Activated naive CD4-positive, alpha-beta T cell treated with anti-CD3 and anti-CD28 coated beads, Interleukin-2, amount 10 ng/mL, durations not matched to agents 7 days and 5 days (primary cell): ENCODE measurements at regions not wholly inside any gene's neighbourhood (a gene's known extent, or its start where the extent isn't known, plus 50 kb on each side); places are given as distances from the start of the nearest gene placed in this dataset.

Experiments used
- CTCF ChIA-PET: fragments of 350-600 bp; sonication (Branson Sonifier 250); formaldehyde crosslinking; loops from one replicate; lab custom pipeline; 2021; ENCODE audit warnings: antibody characterized with exemption; lab: Charles Lee
- DNase-seq: peaks from one replicate; pipeline ENCODE4 v3.0.0-alpha.2; 2020
- H3K27ac Mint-ChIP-seq: one replicate; pipeline ENCODE4 v1.8.0; 2021; ENCODE audit warnings: mild to moderate bottlenecking, moderate library complexity, mixed read lengths
- H3K27me3 Mint-ChIP-seq: one replicate; pipeline ENCODE4 v1.8.0; 2021; ENCODE audit warnings: mild to moderate bottlenecking, mixed read lengths
- H3K36me3 Mint-ChIP-seq: one replicate; pipeline ENCODE4 v1.8.0; 2021; ENCODE audit warnings: mixed read lengths
- H3K4me1 Mint-ChIP-seq: one replicate; pipeline ENCODE4 v1.8.0; 2021; ENCODE audit warnings: mixed read lengths
- H3K4me3 Mint-ChIP-seq: one replicate; pipeline ENCODE4 v1.8.0; 2021; ENCODE audit warnings: mild to moderate bottlenecking, moderate library complexity, mixed read lengths
- H3K9me3 Mint-ChIP-seq: one replicate; pipeline ENCODE4 v1.8.0; 2021; ENCODE audit warnings: mixed read lengths

DNA sequence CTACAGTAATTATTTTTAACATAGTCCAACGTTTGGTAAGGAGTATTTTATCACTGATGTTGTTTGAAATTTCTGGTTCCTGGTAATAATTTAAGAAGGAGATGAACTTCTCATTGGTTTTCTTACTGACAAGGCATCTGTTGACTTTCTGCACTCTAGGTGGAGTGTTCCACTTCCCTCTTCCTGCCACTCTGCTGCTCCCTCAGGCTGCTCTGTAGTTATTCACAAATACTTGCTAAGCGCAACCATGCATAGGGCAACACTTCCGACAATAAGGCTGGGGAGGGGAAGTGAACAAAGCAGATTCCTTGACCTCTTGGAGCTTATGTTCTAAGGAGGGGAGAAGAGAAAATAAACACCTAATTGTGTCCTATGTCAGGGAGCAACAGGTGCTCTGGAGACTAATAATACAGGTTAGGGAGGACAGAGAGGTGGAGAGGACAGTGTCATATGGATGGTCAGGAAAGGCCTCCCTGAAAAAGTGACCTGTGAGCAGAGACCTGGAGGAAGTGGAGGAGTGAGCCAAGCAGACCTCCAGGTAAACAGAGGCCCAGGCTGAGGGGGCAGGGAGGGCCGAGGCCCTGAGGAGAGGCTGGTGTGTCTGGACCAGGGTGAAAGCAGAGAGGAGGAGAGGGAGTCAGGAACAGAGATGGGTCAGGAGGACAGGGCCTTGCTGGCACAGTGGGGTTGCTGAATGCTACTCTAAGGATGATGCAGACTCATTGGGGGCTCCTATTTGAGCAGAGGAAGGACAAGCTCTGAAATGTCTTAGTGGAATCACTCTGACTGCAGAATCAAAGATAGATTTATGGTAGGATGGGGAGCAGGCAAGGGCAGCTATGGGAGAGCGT, 134.8 kb upstream of the SLC24A3 start:
- no peaks in the 10 kb centered on the region for H3K9me3 Mint-ChIP-seq
- no peaks in the 10 kb centered on the region for H3K27me3 Mint-ChIP-seq
- CTCF ChIA-PET, result no interaction called here
- no peak overlapping the region for H3K27ac Mint-ChIP-seq
- no peak overlapping the region for H3K4me3 Mint-ChIP-seq
- no peaks in the 10 kb centered on the region for H3K36me3 Mint-ChIP-seq
- no peak for DNase-seq
- peaks cover 4% of the 10 kb centered on the region for H3K4me1 Mint-ChIP-seq

DNA sequence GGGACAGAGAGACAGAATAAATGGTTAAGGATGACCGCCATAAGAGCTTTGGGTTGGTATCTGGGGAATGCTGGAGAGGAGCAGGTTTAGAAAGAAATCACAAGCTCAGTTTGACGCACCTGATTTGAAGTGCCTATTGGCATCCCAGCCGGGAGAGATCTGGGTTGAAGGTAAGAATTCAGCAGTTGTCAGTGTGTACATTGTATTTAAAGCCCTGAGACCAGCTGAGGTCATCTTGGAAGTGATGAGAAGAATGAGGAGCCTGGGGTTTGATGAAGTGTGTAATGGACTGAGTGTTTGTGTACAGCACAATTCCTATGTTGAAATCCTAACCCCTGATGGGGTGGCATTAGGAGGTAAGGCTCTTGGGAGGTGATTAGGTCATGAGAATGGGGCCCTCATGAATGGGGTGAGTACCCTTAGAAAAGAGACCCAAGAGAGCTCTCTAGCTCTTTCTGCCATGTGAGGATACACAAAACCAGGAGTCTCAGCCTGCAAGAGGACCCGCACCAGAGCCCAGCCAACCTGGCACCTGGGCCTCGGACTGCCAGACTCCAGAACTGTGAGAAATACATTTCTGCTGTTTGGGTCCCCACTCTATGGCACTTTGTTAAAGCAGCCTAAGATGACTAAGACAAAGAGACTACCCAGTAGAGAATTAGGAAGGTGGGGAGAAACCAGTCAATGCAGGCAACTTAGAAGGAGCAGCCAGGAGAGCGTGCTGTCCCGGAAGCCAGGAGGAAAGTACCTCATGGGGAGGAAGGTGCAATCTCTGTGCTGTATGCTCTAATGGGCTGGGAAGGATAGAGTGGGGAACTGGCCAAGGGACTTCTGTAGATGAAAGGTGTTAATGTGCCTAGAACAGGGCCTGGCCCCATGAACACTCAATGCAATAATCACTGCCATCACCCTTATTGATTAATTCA, 133.7 kb upstream of the SLC24A3 start:
- Mint-ChIP-seq H3K9me3 (no peaks in the 10 kb centered on the region), H3K4me3 (no peak overlapping the region), H3K4me1 (peaks cover 4% of the 10 kb centered on the region), H3K36me3 (no peaks in the 10 kb centered on the region), H3K27ac (no peak overlapping the region), H3K27me3 (no peaks in the 10 kb centered on the region)
- CTCF ChIA-PET, result interaction anchor here (0.6 kb wide), 1 partner anchor 128 kb away, joined by 3 read pairs; no protein-coding TSS in a partner anchor
- DNase-seq, result no peak

DNA sequence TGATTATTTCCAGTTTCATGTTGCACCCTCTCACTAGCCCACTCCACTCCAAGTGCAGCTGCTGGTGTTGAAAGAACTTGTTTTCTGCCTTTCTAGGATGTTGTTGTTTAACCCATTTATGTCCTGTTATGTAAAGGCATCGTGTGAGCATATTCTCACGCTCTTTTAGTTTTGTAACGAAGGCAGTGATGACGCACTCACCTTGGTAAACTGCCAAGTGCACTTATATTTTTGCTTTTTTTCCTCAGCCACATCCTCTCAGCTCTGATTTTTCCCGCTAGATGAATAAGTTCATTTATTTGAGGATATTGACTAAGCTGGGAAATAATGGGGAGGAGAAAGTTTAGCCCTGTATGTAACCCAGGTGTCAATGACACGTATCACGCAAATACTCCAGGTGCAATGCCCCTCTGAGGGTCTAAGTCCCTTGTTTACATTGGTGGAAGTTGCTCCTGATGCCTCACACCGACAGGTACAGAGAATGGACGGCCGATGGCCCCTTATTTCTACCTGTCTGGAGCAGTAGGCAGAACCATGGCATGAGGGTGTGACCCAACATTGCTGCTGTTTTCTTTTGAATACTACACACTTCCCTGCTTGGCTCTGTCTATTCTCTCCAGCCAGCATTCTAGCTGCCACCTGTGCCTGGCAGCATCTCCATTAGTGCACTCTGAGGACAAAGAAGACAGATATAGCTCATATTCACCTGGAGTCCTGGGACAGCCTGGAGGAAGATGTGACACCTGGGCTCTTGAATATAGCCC, 132.7 kb upstream of the SLC24A3 start:
- CTCF ChIA-PET, result interaction anchor here (0.6 kb wide), 1 partner anchor 127 kb away, joined by 3 read pairs; no protein-coding TSS in a partner anchor
- H3K9me3 Mint-ChIP-seq, result no peaks in the 10 kb centered on the region
- H3K4me1 Mint-ChIP-seq, result peaks cover 4% of the 10 kb centered on the region
- H3K36me3 Mint-ChIP-seq, result no peaks in the 10 kb centered on the region
- no peak for DNase-seq
- no peak overlapping the region for H3K27ac Mint-ChIP-seq
- H3K27me3 Mint-ChIP-seq, result no peaks in the 10 kb centered on the region
- H3K4me3 Mint-ChIP-seq, result no peak overlapping the region

DNA sequence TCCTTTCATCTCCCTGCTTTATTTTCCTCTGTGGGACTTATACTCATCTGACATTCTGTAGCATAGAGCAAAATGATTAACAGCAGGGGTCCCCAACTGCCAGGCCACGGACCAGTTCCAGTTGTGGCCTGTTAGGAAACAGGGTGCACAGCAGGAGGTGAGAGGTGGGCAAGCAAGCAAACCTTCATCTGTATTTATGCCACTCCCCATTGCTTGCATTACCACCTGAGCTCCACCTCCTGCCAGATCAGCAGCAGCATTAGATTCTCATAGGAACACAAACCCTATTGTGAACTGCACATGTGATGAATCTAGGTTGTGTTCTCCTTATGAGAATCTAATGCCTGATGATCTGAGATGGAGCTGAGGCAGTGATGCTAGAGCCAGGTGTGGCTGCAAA, 130.5 kb upstream of the SLC24A3 start:
- H3K4me1 Mint-ChIP-seq, result no peaks in the 10 kb centered on the region
- H3K27ac Mint-ChIP-seq, result no peak overlapping the region
- H3K9me3 Mint-ChIP-seq, result no peaks in the 10 kb centered on the region
- H3K36me3 Mint-ChIP-seq, result no peaks in the 10 kb centered on the region
- CTCF ChIA-PET, result no interaction called here
- no peak for DNase-seq
- H3K27me3 Mint-ChIP-seq, result no peaks in the 10 kb centered on the region
- H3K4me3 Mint-ChIP-seq, result no peak overlapping the region

DNA sequence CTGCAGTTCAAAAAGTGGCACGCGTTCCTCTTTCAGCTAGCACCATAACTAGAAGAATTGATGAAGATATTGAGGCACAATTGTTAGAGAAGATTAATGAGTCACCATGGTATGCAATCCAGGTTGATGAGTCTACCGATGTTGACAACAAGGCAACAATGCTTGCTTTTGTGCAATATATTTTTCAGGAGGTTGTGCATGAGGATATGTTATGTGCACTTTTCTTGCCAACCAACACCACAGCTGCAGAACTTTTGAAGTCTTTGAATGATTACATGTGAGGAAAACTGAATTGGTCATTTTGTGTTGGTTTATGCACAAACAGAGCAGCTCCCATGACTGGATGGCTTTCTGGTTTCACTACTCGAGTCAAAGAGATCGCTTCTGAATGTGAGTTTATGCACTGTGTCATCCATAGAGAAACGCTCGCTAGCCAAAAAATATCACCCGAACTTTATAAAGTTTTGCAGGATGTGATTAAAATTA, 129.3 kb upstream of the SLC24A3 start:
- no peaks in the 10 kb centered on the region for H3K27me3 Mint-ChIP-seq
- no peaks in the 10 kb centered on the region for H3K4me1 Mint-ChIP-seq
- CTCF ChIA-PET, result no interaction called here
- no peak overlapping the region for H3K27ac Mint-ChIP-seq
- no peaks in the 10 kb centered on the region for H3K9me3 Mint-ChIP-seq
- no peak for DNase-seq
- H3K4me3 Mint-ChIP-seq, result no peak overlapping the region
- H3K36me3 Mint-ChIP-seq, result no peaks in the 10 kb centered on the region

DNA sequence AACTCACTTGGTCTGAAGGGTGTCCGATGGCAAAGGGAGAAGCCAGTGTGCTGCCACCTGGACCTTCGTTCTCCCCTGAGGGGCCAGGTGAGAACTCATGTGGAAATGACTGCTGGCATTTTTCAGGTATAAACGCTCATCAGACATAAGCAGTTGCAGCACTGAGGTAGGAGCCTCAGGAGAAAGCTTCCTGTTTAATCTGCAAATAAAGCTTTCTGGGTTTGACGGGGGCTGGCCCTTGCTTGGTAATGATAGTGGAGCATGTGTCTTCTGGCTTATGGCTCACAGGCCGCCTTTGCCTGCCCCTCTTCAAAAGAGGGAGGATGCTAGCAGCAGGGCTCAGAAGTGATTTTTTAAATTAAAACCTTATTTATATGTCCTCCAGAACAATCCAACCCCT, 122.1 kb upstream of the SLC24A3 start:
- H3K27me3 Mint-ChIP-seq, result no peaks in the 10 kb centered on the region
- H3K4me3 Mint-ChIP-seq, result no peak overlapping the region
- H3K27ac Mint-ChIP-seq, result no peak overlapping the region
- no peaks in the 10 kb centered on the region for H3K36me3 Mint-ChIP-seq
- DNase-seq, result no peak
- H3K9me3 Mint-ChIP-seq, result peaks cover 5% of the 10 kb centered on the region
- H3K4me1 Mint-ChIP-seq, result no peaks in the 10 kb centered on the region
- CTCF ChIA-PET, result no interaction called here

DNA sequence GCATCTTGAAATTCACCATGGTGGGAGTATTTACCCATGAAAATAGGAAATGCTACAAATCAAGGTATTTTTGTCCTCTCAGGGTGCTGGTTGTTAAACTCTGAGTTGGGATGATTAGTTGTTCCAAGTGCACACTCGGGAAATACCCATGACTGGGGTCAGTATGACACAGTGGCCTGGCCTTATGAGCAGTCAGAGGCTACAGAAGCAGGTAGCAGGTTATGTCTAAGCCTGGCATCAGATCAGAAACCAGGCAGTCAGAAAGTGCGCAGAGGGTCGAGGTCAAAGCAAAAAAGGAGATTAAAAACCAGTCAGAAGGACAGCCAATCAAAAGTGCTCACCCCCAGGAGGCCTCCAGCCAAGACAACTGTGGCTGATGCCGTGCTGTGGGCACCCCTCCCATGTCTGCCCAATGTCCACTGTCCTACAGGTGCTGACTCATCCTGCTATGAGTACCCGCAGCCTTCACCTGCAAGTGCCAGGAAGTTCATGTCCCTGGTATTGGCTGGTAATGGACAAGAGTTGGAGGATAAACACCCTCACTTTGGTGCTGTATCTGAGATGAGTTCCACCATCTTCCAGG, 117.4 kb upstream of the SLC24A3 start:
- H3K9me3 Mint-ChIP-seq, result peaks cover 2% of the 10 kb centered on the region
- no peaks in the 10 kb centered on the region for H3K4me1 Mint-ChIP-seq
- CTCF ChIA-PET, result no interaction called here
- DNase-seq, result no peak
- no peaks in the 10 kb centered on the region for H3K36me3 Mint-ChIP-seq
- no peak overlapping the region for H3K4me3 Mint-ChIP-seq
- H3K27me3 Mint-ChIP-seq, result no peaks in the 10 kb centered on the region
- H3K27ac Mint-ChIP-seq, result no peak overlapping the region

DNA sequence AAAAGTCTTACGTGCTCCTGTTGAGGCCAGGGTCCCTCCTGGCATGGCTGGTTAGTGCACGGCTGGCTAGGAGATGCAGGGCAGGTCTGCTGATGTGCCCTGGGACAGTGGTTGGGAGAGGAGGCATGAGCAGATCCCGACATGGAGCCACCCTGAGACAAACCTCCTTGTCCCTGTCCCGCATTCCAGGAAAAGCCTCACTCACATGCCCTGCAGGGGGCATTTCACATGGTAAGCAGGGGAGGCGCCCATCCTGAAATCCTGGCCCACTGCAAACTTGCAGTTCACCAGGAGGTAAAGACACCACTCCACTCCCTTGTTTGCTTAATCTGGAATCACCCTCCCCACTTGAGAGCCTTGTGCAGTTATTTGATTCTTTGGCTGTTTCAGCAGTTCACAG, 116.7 kb upstream of the SLC24A3 start:
- Mint-ChIP-seq H3K9me3 (no peaks in the 10 kb centered on the region), H3K4me3 (no peak overlapping the region), H3K4me1 (no peaks in the 10 kb centered on the region), H3K27ac (no peak overlapping the region), H3K27me3 (no peaks in the 10 kb centered on the region), H3K36me3 (no peaks in the 10 kb centered on the region)
- no peak for DNase-seq
- CTCF ChIA-PET, result no interaction called here

DNA sequence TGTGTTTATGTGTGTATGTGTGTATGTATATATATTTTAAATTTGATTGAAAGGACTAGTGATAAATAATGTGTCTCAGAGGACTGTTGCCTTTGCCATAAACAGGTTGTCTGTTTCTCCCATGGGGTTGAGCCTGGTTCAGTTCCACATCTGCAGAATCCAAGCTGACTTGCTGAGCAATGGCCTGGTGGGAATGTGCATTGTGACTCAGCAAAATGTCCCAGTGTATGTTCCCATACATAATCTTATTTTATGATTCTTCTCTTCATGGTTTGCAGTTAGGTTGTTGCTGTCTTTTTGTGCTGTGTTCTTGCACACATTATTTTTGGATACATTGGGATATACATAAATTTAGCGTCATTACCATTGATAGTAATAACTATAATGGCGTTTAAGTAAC, 115.6 kb upstream of the SLC24A3 start:
- no peak overlapping the region for H3K27ac Mint-ChIP-seq
- no peak for DNase-seq
- CTCF ChIA-PET, result no interaction called here
- H3K27me3 Mint-ChIP-seq, result no peaks in the 10 kb centered on the region
- H3K4me3 Mint-ChIP-seq, result no peak overlapping the region
- no peaks in the 10 kb centered on the region for H3K4me1 Mint-ChIP-seq
- no peaks in the 10 kb centered on the region for H3K9me3 Mint-ChIP-seq
- no peaks in the 10 kb centered on the region for H3K36me3 Mint-ChIP-seq

DNA sequence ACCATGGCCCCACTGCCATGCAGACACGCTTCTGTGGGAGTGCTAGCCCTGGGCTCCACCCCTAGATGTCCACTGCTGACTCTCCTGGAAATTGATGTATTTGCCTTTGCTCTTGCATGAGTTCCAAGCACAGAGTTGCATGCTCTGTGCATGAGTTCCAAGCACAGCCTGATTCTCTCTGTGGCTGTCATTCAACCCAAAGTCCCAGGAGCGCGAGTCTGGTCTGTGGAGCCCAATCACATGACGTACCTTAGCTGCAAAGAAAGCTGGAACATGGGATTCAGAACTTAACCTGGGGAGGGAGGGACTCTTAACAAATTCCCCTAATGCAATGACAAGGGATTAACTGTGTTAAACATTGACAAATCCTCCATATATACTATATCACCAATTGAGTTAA, 114.3 kb upstream of the SLC24A3 start:
- CTCF ChIA-PET, result no interaction called here
- H3K4me1 Mint-ChIP-seq, result no peaks in the 10 kb centered on the region
- no peaks in the 10 kb centered on the region for H3K36me3 Mint-ChIP-seq
- DNase-seq, result no peak
- H3K27ac Mint-ChIP-seq, result no peak overlapping the region
- H3K9me3 Mint-ChIP-seq, result no peaks in the 10 kb centered on the region
- no peak overlapping the region for H3K4me3 Mint-ChIP-seq
- H3K27me3 Mint-ChIP-seq, result no peaks in the 10 kb centered on the region

DNA sequence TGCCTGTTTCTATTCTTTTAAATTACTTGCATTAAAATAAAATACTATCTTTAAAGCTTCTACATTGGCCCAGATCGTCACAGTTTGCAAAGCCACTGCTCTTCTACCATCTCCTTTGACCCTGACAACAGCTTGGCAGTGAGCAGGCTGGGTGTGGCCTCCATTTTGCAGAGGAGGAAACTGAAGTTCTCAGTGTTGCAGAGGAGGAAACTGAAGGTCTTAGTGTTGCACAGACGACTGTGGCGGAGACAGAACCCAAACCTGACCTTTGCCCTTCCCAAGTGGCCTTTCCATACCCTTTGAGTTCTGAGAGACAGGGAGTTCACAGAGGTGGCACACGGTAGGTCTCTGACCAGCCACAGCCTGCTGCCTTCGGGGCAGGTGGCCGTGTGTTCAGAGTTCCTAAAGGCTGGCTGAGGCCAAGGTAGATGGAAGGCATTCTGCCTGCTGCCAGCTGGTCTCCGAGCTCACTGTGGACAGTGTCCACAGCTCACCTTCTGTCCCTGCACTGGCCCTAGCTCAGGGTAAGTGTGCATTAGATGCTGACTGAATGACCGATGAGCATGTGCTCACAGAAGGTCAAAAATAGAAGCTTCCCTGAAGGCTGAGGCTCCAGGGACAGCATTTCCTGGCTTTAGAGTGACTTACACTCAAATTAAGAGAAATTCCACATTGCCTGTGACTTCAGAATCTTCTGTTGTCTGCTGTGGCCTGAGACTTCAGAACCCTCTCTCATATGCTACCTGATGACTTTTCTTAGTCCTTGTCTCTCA, 113.5 kb upstream of the SLC24A3 start:
- DNase-seq, result no peak
- Mint-ChIP-seq H3K4me1 (no peaks in the 10 kb centered on the region), H3K27ac (no peak overlapping the region), H3K36me3 (no peaks in the 10 kb centered on the region), H3K27me3 (no peaks in the 10 kb centered on the region), H3K4me3 (no peak overlapping the region), H3K9me3 (no peaks in the 10 kb centered on the region)
- CTCF ChIA-PET, result no interaction called here

DNA sequence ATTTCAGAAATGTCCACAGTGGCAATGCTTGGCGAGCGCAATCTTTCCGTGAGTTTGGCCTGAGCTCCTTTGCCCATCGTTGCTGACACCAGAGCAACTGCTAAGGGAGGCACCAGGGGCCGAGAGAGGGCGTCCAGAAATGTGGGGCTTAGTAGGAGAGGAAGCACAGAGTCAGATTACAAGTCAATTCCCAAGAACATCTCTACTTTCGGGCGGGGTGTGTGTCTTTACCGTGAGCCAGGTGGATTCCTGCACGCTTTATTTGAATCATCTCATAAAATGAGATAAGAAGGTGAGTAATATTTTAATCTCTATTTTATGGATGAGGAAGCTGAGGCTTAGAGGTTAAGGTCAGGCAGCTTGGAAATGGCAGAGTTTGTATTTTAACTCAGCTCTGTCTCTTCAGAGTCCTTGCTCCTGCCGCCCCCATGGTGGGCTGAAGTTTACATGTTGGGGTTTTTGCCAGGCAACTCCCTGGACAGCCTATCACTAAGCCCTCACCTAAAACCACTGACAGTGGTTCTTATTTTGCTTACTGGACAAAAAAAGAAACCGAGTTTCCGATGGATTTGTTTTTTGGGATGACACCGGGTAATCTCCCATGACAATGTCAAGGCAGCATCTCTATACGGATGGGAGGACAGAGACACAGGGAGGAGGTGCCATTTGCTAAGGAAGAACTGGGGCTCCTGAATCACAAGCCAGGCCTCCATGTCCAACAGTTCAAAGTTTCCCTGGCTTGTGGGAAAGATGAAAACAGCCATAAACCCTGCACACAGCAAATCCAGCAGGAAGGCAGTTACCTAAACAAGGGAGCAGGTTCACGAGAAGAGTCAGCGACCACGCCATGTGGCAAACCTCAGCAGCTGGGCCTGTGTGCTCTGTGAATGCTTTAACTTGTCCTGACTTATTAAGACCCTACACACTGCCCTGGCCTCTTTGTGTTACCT, 112.6 kb upstream of the SLC24A3 start:
- CTCF ChIA-PET, result no interaction called here
- Mint-ChIP-seq H3K4me1 (no peaks in the 10 kb centered on the region), H3K27me3 (no peaks in the 10 kb centered on the region), H3K4me3 (no peak overlapping the region), H3K27ac (no peak overlapping the region), H3K9me3 (no peaks in the 10 kb centered on the region), H3K36me3 (no peaks in the 10 kb centered on the region)
- DNase-seq, result no peak
